ENCODE measurements at regions not wholly inside any gene's neighbourhood (a gene's known extent, or its start where the extent isn't known, plus 50 kb on each side); places are given as distances from the start of the nearest gene placed in this dataset.
"Not testable (repeated sequence)": the region's sequence is repeated elsewhere in the genome, so short reads cannot be mapped to it uniquely, and the experiment has no call there.

- no peak for DNase-seq
Measured at GRCh38 chr1:192418552-192419285, 101.9 kb downstream of the RGS21 start.

DNA sequence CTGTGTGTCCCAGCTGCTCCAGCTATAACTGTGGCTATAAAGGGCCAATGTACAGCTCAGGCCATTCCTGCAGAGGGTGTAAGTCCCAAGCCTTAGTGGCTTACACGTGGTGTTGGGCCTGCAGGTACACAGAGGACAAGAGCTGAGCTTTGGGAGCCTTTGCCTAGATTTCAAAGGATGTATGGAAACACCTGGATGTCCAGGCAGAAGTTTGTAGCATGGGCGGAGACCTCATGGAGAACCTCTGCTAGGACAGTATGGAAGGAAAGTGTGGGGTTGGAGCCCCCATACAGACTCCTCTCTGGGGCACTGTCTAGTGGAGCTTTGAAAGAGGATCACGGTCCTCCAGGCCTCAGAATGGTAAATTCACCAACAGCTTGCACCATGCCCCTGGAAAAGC lies 113.9 kb downstream of the RGS21 start:
- no peak for DNase-seq

- no peak for DNase-seq
Measured at GRCh38 chr1:192435704-192436103, 118.9 kb downstream of the RGS21 start.

- no peak for DNase-seq
Measured at GRCh38 chr1:192436441-192437078, 119.8 kb downstream of the RGS21 start.

DNA sequence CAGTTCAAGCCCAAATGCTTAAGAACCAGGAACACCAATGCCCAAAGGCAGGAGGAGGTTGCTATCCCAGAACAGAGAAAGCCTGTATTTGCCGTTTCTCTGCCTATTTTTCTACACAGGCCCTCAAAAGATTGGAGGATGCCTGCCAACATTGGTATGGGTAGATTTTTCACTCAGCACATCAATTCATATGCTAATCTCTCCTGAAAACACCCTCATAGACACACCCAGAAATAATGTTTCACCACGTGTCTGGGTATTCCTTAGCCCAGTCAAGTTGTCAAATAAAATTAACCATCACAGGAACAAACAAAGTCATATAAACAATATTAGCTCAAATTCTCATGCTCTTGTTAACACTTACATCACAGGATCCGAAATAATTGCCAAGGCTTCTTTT lies 121.9 kb downstream of the RGS21 start:
- DNase-seq = no peak

DNA sequence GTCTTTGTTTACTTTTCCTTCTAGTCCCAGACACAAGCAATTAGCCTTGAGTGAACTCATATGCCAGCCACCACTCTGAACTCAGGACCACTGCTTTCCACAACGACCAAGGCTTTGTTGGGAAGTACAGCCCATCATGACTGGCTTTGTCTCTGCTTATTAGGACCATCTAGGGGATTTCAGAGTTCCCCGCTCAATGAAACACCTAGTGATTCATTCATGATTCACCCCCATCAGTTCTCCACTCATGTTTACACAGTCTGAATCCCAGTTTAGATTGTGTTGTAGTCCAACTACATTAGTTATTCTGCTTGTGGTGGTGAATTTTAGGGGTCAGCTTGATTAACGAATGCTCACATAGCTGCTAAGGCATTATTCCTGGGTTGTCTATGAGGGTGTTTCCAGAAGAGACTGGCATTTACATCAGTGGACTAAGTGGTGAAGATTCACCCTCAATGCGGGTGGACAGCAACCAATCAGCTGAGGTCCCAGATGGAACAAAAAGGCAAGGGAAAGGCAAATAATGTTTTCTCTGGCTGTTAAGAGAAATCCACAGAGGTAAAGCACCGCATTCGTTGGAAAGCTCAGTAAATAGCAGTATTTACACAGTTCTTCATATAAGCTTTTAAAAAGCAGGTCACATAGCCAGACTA lies 122.7 kb downstream of the RGS21 start:
- no peak for DNase-seq

- no peak for DNase-seq
Measured at GRCh38 chr1:192441492-192441891, 124.7 kb downstream of the RGS21 start.

GRCh38 chr1:192442736-192443135 lies 125.9 kb downstream of the RGS21 start:
- DNase-seq = no peak

- no peak for DNase-seq
Measured at GRCh38 chr1:192443616-192444015, 126.8 kb downstream of the RGS21 start.

- DNase-seq = no peak
Measured at GRCh38 chr1:192445241-192445640, 128.4 kb downstream of the RGS21 start.

GRCh38 chr1:192445839-192446489 lies 129.2 kb downstream of the RGS21 start:
- peak; percentile 63 to 84 (median 72) for DNase-seq

GRCh38 chr1:192448026-192448578 lies 127.5 kb upstream of the RGS1 start:
- no peak for DNase-seq

DNA sequence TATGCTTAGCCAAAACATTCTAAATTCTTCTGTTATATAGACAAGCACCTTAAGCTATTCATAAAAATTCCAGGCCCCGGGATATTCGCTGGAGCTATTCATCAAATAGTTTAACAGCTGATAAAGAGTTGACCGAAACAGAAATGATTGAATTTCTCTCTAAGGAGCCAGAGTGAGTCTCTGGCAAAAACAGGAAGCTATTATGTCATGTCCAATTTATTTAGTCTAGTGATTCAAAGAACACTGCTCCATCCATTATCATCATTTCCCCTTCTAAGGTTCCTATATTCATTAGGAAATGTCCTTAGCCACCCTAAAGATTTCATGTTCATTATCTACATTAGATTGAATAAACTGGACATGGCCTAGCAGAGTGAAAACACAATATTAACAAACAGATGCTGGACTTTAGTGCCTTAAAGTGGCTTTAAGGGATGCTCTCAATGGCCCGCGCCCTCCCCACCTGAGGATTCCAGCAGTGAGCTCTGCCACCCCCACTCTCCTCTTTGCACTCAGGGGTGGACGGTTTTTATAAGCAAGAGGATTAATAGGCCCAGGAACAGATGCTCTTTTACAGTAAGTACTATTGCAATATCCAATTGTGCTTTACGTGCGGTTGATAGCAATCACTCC lies 122.1 kb upstream of the RGS1 start:
- DNase-seq = peak in 2 of 4 experiments; percentile 45 to 46

GRCh38 chr1:192459467-192459866 lies 116.1 kb upstream of the RGS1 start:
- DNase-seq = no peak

GRCh38 chr1:192461684-192462083 lies 113.9 kb upstream of the RGS1 start:
- no peak for DNase-seq

- no peak for DNase-seq
Measured at GRCh38 chr1:192462616-192463015, 113.0 kb upstream of the RGS1 start.

DNA sequence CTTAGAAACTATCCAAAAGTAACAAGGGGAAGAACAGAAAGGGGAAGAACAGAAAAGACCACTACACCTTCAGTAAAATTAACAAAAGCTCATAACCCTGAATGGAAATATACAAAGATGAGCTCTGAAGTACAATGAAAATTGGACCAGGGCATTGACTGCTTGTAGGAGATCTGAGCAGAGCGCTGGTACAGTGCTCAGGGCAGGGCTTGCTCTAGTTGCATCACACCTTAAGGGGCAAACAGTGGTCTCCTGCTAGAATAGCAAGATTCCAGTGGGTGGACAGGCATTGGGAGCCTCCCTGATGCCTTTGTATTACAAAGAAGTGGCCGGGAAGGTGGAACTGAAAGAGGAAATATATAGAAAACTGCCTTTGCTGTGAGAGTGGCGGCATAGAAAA lies 111.9 kb upstream of the RGS1 start:
- no peak for DNase-seq

DNA sequence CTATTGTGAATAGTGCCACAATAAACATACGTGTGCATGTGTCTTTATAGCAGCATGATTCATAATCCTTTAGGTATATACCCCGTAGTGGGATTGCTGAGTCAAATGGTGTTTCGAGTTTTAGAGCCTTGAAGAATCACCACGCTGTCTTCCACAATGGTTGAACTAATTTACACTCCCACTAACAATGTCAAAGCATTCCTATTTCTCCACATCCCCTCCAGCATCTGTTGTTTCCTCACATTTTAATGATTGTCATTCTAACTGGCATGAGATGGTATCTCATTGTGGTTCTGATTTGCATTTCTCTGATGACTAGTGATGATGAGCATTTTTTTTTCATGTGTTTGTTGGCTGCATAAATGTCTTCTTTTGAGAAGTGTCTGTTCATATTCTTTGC lies 110.4 kb upstream of the RGS1 start:
- DNase-seq = not testable (repeated sequence)

GRCh38 chr1:192474080-192474683 lies 101.4 kb upstream of the RGS1 start:
- DNase-seq = peak; percentile 35 to 79 (median 70)

- no peak for DNase-seq
Measured at GRCh38 chr1:192475329-192475728, 100.2 kb upstream of the RGS1 start.

DNA sequence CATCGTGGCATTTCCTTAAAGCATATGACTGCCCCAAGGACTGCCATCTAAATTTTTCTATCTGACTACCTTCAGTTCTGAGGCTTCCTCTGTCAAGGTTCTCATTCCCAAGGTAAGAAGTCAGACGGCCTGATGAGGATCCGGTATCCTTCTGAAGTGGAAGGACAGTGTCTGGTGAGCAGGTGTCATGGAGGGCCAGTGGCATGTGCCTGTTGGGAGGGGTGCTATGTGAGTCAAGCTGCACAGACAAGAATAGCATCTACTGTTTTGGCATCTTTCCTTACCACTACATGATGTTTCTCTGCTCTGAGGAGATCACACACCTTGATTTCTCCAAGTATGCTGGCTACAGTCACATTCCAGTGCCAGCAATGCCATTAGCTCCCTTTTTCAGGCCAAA lies 99.6 kb upstream of the RGS1 start:
- DNase-seq = no peak

DNA sequence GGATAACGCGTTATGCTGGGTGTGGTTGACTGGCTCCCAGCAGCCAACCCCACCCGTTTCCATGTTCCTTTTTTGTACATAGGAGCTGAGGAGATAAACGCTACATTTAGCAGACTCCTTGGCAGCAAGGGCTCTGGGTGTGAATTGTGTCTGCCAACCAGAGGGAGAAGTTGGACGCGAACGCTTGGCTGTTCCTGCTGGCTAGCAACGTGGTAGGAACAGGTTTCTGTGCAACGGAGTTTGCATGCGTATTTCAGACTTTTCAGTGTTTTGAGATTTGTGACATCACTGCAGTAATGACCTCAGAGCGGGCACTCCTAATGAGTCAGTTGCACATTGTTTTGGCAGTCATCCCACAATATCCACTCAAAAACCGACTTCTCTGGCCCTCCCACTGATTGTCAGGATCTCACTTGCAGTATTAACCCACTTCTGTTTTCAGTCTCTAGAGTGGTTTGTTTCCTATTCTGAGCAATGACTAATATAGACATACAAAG lies 98.7 kb upstream of the RGS1 start:
- peak; percentile 86 to 98 (median 94) for DNase-seq

All from suppressor macrophage (primary cell).